Stomach (tissue), 8 donors: ENCODE measurements at regions not wholly inside any gene's neighbourhood (a gene's known extent, or its start where the extent isn't known, plus 50 kb on each side); places are given as distances from the start of the nearest gene placed in this dataset.

ENCODE experiments used
- DNase-seq, 2 donors: peaks; one replicate each; pipeline versions ENCODE4 v3.0.0 to v3.0.0-alpha.2; 2013 to 2019
- H3K27ac ChIP-seq, 5 donors: fragments of 200-600 bp in 4 of 5; sonication (generic) in 4 of 5; one replicate each; pipeline ENCODE4 v1.5.1; 2013 to 2019; ENCODE audit warnings: mild to moderate bottlenecking in 1 of 5, moderate library complexity in 1 of 5
- H3K27me3 ChIP-seq, 3 donors: fragments of 200-600 bp; sonication (generic); one replicate each; pipeline ENCODE4 v1.5.1; 2017 to 2019; ENCODE audit warnings: mixed run types in 1 of 3
- H3K36me3 ChIP-seq, 4 donors: fragments of 200-600 bp; sonication (generic); 1 replicate in 3 of 4; 2 replicates in 1 of 4; pipeline ENCODE4 v1.5.1; 2016 to 2019
- H3K4me1 ChIP-seq, 4 donors: fragments of 200-600 bp; sonication (generic); one replicate each; pipeline ENCODE4 v1.5.1; 2016 to 2019
- H3K4me3 ChIP-seq, 4 donors: fragments of 200-600 bp; sonication (generic) in 3 of 4; one replicate each; pipeline ENCODE4 v1.5.1; 2016 to 2019; ENCODE audit warnings: mild to moderate bottlenecking in 1 of 4
- H3K9me3 ChIP-seq, 4 donors: fragments of 200-600 bp; sonication (generic); one replicate each; pipeline ENCODE4 v1.5.1; 2016 to 2019
- EP300 ChIP-seq: sonication (generic); formaldehyde crosslinking; IDR thresholded peaks from one replicate; pipeline ENCODE4 v1.6.1; 2017; ENCODE audit warnings: antibody characterized with exemption
- POLR2A ChIP-seq, 4 donors: fragments of 450-650 bp; IDR thresholded peaks; one replicate each; pipeline ENCODE4 v1.6.1; 2016; ENCODE audit warnings: antibody characterized with exemption in 4 of 4, control low read depth in 2 of 4, mild to moderate bottlenecking in 1 of 4, moderate library complexity in 1 of 4
- POLR2AphosphoS5 ChIP-seq, 3 donors: sonication (generic); formaldehyde crosslinking; IDR thresholded peaks; one replicate each; pipeline ENCODE4 v1.6.1; 2016; ENCODE audit warnings: antibody characterized with exemption in 3 of 3
- whole genome bisulfite sequencing, 5 donors: extraction: QIAGEN DNeasy Blood & Tissue Kit in 3 of 5; methylation state at CpG; one replicate each; pipeline versions ENCODE4 v1.1.5 to v1.1.7; 2013 to 2018; 5-methylcytosine and 5-hydroxymethylcytosine counted together
- intact Hi-C: fragments of 100-400 bp; cut with DNase I; formaldehyde crosslinking; loops from one replicate; pipeline ENCODE4 v1.15.1; 2023; ENCODE audit warnings: low total_unique reads
- TF ChIP-seq, protein P1 (sequence below), 7 experiments: fragments of 450-650 bp in 4 of 7; fragments of 200-600 bp in 3 of 7; sonication (generic) in 3 of 7; IDR thresholded peaks; one replicate each; pipeline ENCODE4 v1.5.1; 2016 to 2019; ENCODE audit warnings: antibody characterized with exemption in 7 of 7, control low read depth in 2 of 7, mild to moderate bottlenecking in 1 of 7
- donor health status: healthy with polysubstance abuse.
- donor health status: Bipolar disorder and iron deficiency.
- donor health status: healthy.

DNA sequence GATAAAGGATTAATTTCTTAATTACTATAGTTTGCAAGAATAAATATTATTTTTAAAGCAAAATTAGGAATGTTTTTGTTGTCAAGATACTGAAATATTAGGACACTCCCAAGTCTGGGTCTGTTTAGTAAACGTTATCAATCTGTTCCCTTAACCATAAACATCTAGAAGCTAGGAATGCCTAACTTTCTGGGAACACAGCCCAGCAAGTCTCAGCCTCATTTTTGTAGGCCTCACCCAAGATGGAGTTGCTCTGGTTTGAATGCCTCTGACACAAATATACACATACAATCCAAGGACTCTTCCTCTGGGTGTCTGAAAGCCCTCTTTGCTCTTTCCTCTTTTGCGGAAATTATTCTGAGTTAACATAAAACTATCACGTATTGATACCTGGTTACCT is 487.4 kb upstream of the CELF2 start:
- Histone ChIP-seq H3K9me3 (no peaks in the 10 kb centered on the region), H3K27ac (no peak overlapping the region), H3K4me1 (no peaks in the 10 kb centered on the region), H3K27me3 (no peaks in the 10 kb centered on the region), H3K4me3 (no peak overlapping the region), H3K36me3 (no peaks in the 10 kb centered on the region)
- WGBS, 5 donors = 46 to 79% (median 58%) methylated on average over 3 of the region's 3 CpGs
- TF ChIP-seq, protein P1, sequence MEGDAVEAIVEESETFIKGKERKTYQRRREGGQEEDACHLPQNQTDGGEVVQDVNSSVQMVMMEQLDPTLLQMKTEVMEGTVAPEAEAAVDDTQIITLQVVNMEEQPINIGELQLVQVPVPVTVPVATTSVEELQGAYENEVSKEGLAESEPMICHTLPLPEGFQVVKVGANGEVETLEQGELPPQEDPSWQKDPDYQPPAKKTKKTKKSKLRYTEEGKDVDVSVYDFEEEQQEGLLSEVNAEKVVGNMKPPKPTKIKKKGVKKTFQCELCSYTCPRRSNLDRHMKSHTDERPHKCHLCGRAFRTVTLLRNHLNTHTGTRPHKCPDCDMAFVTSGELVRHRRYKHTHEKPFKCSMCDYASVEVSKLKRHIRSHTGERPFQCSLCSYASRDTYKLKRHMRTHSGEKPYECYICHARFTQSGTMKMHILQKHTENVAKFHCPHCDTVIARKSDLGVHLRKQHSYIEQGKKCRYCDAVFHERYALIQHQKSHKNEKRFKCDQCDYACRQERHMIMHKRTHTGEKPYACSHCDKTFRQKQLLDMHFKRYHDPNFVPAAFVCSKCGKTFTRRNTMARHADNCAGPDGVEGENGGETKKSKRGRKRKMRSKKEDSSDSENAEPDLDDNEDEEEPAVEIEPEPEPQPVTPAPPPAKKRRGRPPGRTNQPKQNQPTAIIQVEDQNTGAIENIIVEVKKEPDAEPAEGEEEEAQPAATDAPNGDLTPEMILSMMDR (IDR thresholded peaks at IDR 0.05) = no peak
- no peak for TF ChIP-seq POLR2A (IDR thresholded peaks at IDR 0.05)
- TF ChIP-seq EP300 = no peak
- TF ChIP-seq POLR2AphosphoS5 (IDR thresholded peaks at IDR 0.05) = no peak
- peak in 1 of 2 donors; percentile 47 for DNase-seq
- intact Hi-C loops = no loop called here

DNA sequence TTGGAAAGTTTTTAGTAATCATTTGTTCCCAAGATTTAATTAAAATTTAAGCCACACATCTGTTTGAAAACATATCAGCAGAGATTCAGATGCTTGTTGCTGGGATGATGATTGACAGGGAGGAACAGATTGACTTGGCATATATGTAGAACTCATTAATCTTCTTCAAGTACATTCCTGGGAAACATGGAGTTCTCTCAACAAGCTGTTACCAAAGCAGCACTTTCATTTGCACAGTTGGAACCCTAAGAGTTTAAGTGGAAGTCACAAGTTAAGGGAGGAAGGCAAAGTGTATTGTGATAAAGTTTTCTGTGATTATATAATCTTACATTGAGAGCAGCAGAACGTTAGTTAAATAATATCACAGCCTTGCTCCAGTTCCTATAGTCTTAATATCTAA is 485.4 kb upstream of the CELF2 start:
- intact Hi-C loops = no loop called here
- 45 to 79% (median 65%) methylated on average over 1 of the region's 1 CpG for WGBS, 5 donors
- H3K4me1 ChIP-seq = no peaks in the 10 kb centered on the region
- no peak overlapping the region for H3K4me3 ChIP-seq
- TF ChIP-seq POLR2AphosphoS5 (IDR thresholded peaks at IDR 0.05) (no peak), EP300 (no peak), POLR2A (IDR thresholded peaks at IDR 0.05) (no peak)
- TF ChIP-seq, protein P1 (IDR thresholded peaks at IDR 0.05) = no peak
- no peak for DNase-seq
- no peaks in the 10 kb centered on the region for H3K36me3 ChIP-seq
- no peak overlapping the region for H3K27ac ChIP-seq
- H3K9me3 ChIP-seq = no peaks in the 10 kb centered on the region
- no peaks in the 10 kb centered on the region for H3K27me3 ChIP-seq

DNA sequence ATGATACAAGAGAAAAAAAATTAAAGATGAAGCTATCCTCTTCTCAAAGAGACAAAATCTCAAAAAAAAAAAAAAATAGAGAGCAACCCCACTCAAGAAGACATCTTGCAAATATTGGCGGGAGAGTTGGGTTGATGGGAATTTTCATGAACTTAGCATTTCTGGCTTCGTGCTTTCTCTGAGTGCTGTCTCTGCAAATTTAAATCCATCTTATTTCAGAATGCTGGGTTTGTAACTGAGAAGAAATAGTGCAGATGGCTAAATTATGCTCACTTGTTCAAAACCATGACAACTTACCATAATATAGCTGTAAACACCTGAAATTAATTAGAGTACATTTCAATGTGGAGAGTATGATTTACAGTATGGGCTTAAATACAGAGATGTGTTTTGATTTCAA is 484.8 kb upstream of the CELF2 start:
- TF ChIP-seq POLR2AphosphoS5 (IDR thresholded peaks at IDR 0.05) (no peak), POLR2A (IDR thresholded peaks at IDR 0.05) (no peak), EP300 (no peak)
- TF ChIP-seq, protein P1 (IDR thresholded peaks at IDR 0.05) = no peak
- WGBS, 5 donors = 77 to 97% (median 83%) methylated on average over 2 of the region's 2 CpGs
- Histone ChIP-seq H3K4me3 (no peak overlapping the region), H3K27ac (no peak overlapping the region), H3K36me3 (no peaks in the 10 kb centered on the region), H3K4me1 (no peaks in the 10 kb centered on the region), H3K9me3 (no peaks in the 10 kb centered on the region), H3K27me3 (no peaks in the 10 kb centered on the region)
- intact Hi-C loops = no loop called here
- no peak for DNase-seq

DNA sequence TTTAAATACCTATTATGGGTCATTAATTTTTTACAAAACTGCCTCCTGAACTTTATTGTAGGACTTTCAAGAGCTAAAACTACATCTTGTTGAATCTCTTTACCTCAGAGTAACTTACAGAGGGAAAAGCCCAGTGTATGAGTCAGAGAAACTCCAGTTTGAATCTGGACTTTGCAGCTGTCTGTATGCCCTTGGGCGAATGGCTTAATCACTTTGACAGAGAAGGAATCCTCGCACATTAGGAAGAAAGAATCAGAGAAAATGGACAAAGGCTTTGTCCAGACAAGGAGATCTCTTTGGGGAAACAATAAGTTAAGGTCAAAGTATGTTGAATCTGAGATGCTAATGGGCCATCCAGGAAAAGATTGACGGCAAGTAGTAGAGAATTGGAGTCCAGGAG is 484.2 kb upstream of the CELF2 start:
- Histone ChIP-seq H3K27ac (no peak overlapping the region), H3K4me3 (no peak overlapping the region), H3K36me3 (no peaks in the 10 kb centered on the region), H3K9me3 (no peaks in the 10 kb centered on the region), H3K4me1 (no peaks in the 10 kb centered on the region), H3K27me3 (no peaks in the 10 kb centered on the region)
- no peak for TF ChIP-seq POLR2A (IDR thresholded peaks at IDR 0.05)
- TF ChIP-seq, protein P1 (IDR thresholded peaks at IDR 0.05) = no peak
- no peak for TF ChIP-seq POLR2AphosphoS5 (IDR thresholded peaks at IDR 0.05)
- no peak for TF ChIP-seq EP300
- intact Hi-C loops = no loop called here
- 71 to 81% (median 73%) methylated on average over 3 of the region's 3 CpGs for WGBS, 5 donors
- no peak for DNase-seq
